NOMO-1 treated with dmso at 0.1 percent for 144 hours (cell line): ENCODE measurements at regions not wholly inside any gene's neighbourhood (a gene's known extent, or its start where the extent isn't known, plus 50 kb on each side); places are given as distances from the start of the nearest gene placed in this dataset.
"Not testable (repeated sequence)": the region's sequence is repeated elsewhere in the genome, so short reads cannot be mapped to it uniquely, and the experiment has no call there.

Source experiments
- DNase-seq: peaks from one replicate; lab custom pipeline; 2025; ENCODE audit not compliant: unreplicated experiment; lab: John Stamatoyannopoulos, UW

GRCh38 chr9:108766626-108767161 is 89.1 kb downstream of the ACTL7B start:
- no peak for DNase-seq

GRCh38 chr9:108765265-108765664 is 90.5 kb downstream of the ACTL7B start:
- no peak for DNase-seq

- DNase-seq: no peak
These were observed 93.3 kb downstream of the ACTL7B start for GRCh38 chr9:108762348-108763055.

- no peak for DNase-seq
These were observed 94.0 kb downstream of the ACTL7B start for GRCh38 chr9:108761655-108762347.

GRCh38 chr9:108760841-108761240 is 94.9 kb downstream of the ACTL7B start:
- DNase-seq: no peak

- no peak for DNase-seq
These were observed 96.0 kb downstream of the ACTL7B start for GRCh38 chr9:108759835-108760234.

GRCh38 chr9:108759399-108759798 is 96.4 kb downstream of the ACTL7B start:
- no peak for DNase-seq

- no peak for DNase-seq
These were observed 98.9 kb downstream of the ACTL7B start for GRCh38 chr9:108756746-108757490.

- no peak for DNase-seq
These were observed 99.8 kb downstream of the ACTL7B start for GRCh38 chr9:108755979-108756378.

GRCh38 chr9:108751369-108751768 is 104.4 kb downstream of the ACTL7B start:
- DNase-seq: no peak

GRCh38 chr9:108750661-108751215 is 105.0 kb downstream of the ACTL7B start:
- no peak for DNase-seq

GRCh38 chr9:108748776-108749175 is 107.0 kb downstream of the ACTL7B start:
- DNase-seq: no peak

- no peak for DNase-seq
These were observed 108.9 kb downstream of the ACTL7B start for GRCh38 chr9:108746864-108747263.

- no peak for DNase-seq
These were observed 109.8 kb downstream of the ACTL7B start for GRCh38 chr9:108746001-108746400.

- DNase-seq: no peak
These were observed 111.1 kb downstream of the ACTL7B start for GRCh38 chr9:108744641-108745040.

- no peak for DNase-seq
These were observed 111.8 kb downstream of the ACTL7B start for GRCh38 chr9:108743901-108744371.

- no peak for DNase-seq
These were observed 112.4 kb downstream of the ACTL7B start for GRCh38 chr9:108743416-108743815.

GRCh38 chr9:108742191-108742590 is 113.6 kb downstream of the ACTL7B start:
- no peak for DNase-seq

GRCh38 chr9:108731292-108731691 is 124.5 kb downstream of the ACTL7B start:
- DNase-seq: not testable (repeated sequence)

GRCh38 chr9:108727580-108728111 is 128.1 kb downstream of the ACTL7B start:
- peak; percentile 50 for DNase-seq

- DNase-seq: peak; percentile 26
These were observed 131.1 kb downstream of the ACTL7B start for GRCh38 chr9:108724652-108725051.
